B cell (primary cell): ENCODE measurements at regions not wholly inside any gene's neighbourhood (a gene's known extent, or its start where the extent isn't known, plus 50 kb on each side); places are given as distances from the start of the nearest gene placed in this dataset.
"Not testable (repeated sequence)": the region's sequence is repeated elsewhere in the genome, so short reads cannot be mapped to it uniquely, and the experiment has no call there.

Experiments
- ATAC-seq: fragments of 200-7000 bp; cut with Tn5 transposase; one replicate; pipeline ENCODE4 v1.10.0; 2021; ENCODE audit warnings: low read depth, mild to moderate bottlenecking, moderate number of reproducible peaks, moderate library complexity
- CTCF ChIA-PET: fragments of 350-600 bp; sonication (Branson Sonifier 250); formaldehyde crosslinking; loops from one replicate; lab custom pipeline; 2021; ENCODE audit warnings: antibody characterized with exemption, inconsistent platforms; lab: Charles Lee
- POLR2A ChIA-PET: fragments of 350-600 bp; sonication (Branson Sonifier 250); formaldehyde crosslinking; loops from one replicate; lab custom pipeline; 2021; ENCODE audit warnings: antibody characterized with exemption; lab: Charles Lee
- DNase-seq: peaks from one replicate; pipeline ENCODE4 v3.0.0; 2013
- H2AFZ ChIP-seq: 2 replicates; pipeline ENCODE4 v1.6.1; 2012; ENCODE audit warnings: mild to moderate bottlenecking, low read depth, low read length; ENCODE audit not compliant: insufficient read depth, poor library complexity, severe bottlenecking
- H3K27ac ChIP-seq, 2 donors: 1 replicate in 1 of 2; 2 replicates in 1 of 2; pipeline ENCODE4 v1.5.1; 2012 to 2013; ENCODE audit warnings: low read length in 2 of 2, mild to moderate bottlenecking in 2 of 2, moderate library complexity in 1 of 2
- H3K27me3 ChIP-seq, 4 experiments: fragments of 200-600 bp in 1 of 4; sonication (generic) in 1 of 4; replicated peaks in 1 of 4; 1 replicate in 2 of 4; 2 replicates in 2 of 4; pipeline versions ENCODE4 v1.6.1 to v1.7.0; 2013 to 2016; ENCODE audit warnings: low read length in 3 of 4, mild to moderate bottlenecking in 2 of 4, mixed read lengths in 1 of 4, moderate library complexity in 1 of 4; ENCODE audit not compliant: insufficient read depth in 4 of 4, control insufficient read depth in 3 of 4; ENCODE audit errors: control extremely low read depth in 1 of 4
- H3K36me3 ChIP-seq, 2 experiments: replicated peaks in 1 of 2; 1 replicate in 1 of 2; 2 replicates in 1 of 2; pipeline versions ENCODE4 v1.6.1 to v1.7.1; 2013; ENCODE audit warnings: low read length in 1 of 2; ENCODE audit not compliant: insufficient read depth in 2 of 2, control insufficient read depth in 1 of 2; ENCODE audit errors: control extremely low read depth in 1 of 2, extremely low read depth in 1 of 2
- H3K4me1 ChIP-seq, 2 donors: fragments of 200-600 bp in 1 of 2; sonication (generic) in 1 of 2; 1 replicate in 1 of 2; 2 replicates in 1 of 2; pipeline versions ENCODE4 v1.5.1 to v1.6.1; 2013 to 2017; ENCODE audit warnings: low read length in 2 of 2; ENCODE audit not compliant: control insufficient read depth in 2 of 2, insufficient read depth in 2 of 2
- H3K4me2 ChIP-seq: replicated peaks from 2 replicates; pipeline ENCODE3; 2012; ENCODE audit warnings: mild to moderate bottlenecking, low read depth, low read length; ENCODE audit not compliant: poor library complexity, severe bottlenecking
- H3K4me3 ChIP-seq, 5 experiments: fragments of 200-600 bp in 1 of 5; sonication (generic) in 1 of 5; 1 replicate in 3 of 5; 2 replicates in 2 of 5; pipeline versions ENCODE4 v1.5.1 to v1.7.0; 2011 to 2016; ENCODE audit warnings: low read length in 4 of 5, mild to moderate bottlenecking in 4 of 5, low read depth in 2 of 5, control low read depth in 1 of 5, moderate library complexity in 1 of 5; ENCODE audit not compliant: insufficient read depth in 1 of 5; ENCODE audit errors: control extremely low read depth in 1 of 5, extremely low read depth in 1 of 5
- H3K79me2 ChIP-seq: fragments of 200-600 bp; sonication (generic); one replicate; pipeline ENCODE4 v1.6.0; 2016; ENCODE audit warnings: low read length; ENCODE audit not compliant: control insufficient read depth, insufficient read depth
- H3K9ac ChIP-seq: fragments of 200-600 bp; sonication (generic); 2 replicates; pipeline ENCODE4 v1.6.1; 2017; ENCODE audit warnings: mild to moderate bottlenecking, low read length, moderate library complexity
- H3K9me3 ChIP-seq, 3 donors: one replicate each; pipeline versions ENCODE4 v1.6.1 to v1.7.1; 2013; ENCODE audit warnings: low read length in 2 of 3; ENCODE audit not compliant: control insufficient read depth in 2 of 3, insufficient read depth in 1 of 3; ENCODE audit errors: control extremely low read depth in 1 of 3
- H4K20me1 ChIP-seq: 2 replicates; pipeline ENCODE4 v1.6.0; 2012; ENCODE audit warnings: mild to moderate bottlenecking, low read length; ENCODE audit not compliant: insufficient read depth, control insufficient read depth, poor library complexity, severe bottlenecking
- H3K27ac Mint-ChIP-seq: one replicate; pipeline ENCODE4 v1.8.0; 2021; ENCODE audit warnings: mixed read lengths
- H3K27me3 Mint-ChIP-seq: one replicate; pipeline ENCODE4 v1.8.0; 2021; ENCODE audit warnings: mixed read lengths
- H3K4me1 Mint-ChIP-seq: one replicate; pipeline ENCODE4 v1.8.0; 2021; ENCODE audit warnings: mixed read lengths
- H3K4me3 Mint-ChIP-seq: one replicate; pipeline ENCODE4 v1.8.0; 2021; ENCODE audit warnings: mixed read lengths
- H3K9me3 Mint-ChIP-seq: one replicate; pipeline ENCODE4 v1.8.0; 2022; ENCODE audit warnings: mixed read lengths; ENCODE audit not compliant: insufficient read depth
- WGBS: methylation state at CpG from one replicate; pipeline ENCODE4 v1.1.5; 2013; ENCODE audit warnings: missing lambda C conversion rate; ENCODE audit not compliant: insufficient coverage; 5-methylcytosine and 5-hydroxymethylcytosine counted together
- intact Hi-C: fragments of 100-400 bp; cut with micrococcal nuclease; formaldehyde crosslinking; loops from one replicate; pipeline ENCODE4 v1.10.0; 2022

- H3K79me2 ChIP-seq, ATAC-seq, H4K20me1 ChIP-seq, H3K27me3 ChIP-seq, H2AFZ ChIP-seq, H3K9me3 ChIP-seq, H3K9ac ChIP-seq, DNase-seq, H3K27ac ChIP-seq, intact Hi-C loops, CTCF ChIA-PET, H3K36me3 ChIP-seq, H3K9me3 Mint-ChIP-seq, H3K4me1 ChIP-seq, H3K4me3 Mint-ChIP-seq, H3K4me2 ChIP-seq, POLR2A ChIA-PET, H3K4me3 ChIP-seq, H3K27me3 Mint-ChIP-seq: not testable (repeated sequence)
- H3K4me1 Mint-ChIP-seq = peaks cover 20% of the 10 kb centered on the region
- H3K27ac Mint-ChIP-seq = peak overlapping the region; percentile 37
- WGBS = no CpG with 5 or more reads among the region's 6 CpGs
Measured at GRCh38 chr1:120941066-120941465, 51.5 kb downstream of the PPIAL4A start.

- no CpG with 5 or more reads among the region's 12 CpGs for WGBS
- peaks cover 20% of the 10 kb centered on the region for H3K4me1 Mint-ChIP-seq
- H4K20me1 ChIP-seq, intact Hi-C loops, H3K9me3 Mint-ChIP-seq, H3K4me1 ChIP-seq, H3K36me3 ChIP-seq, DNase-seq, H3K27me3 Mint-ChIP-seq, H3K4me2 ChIP-seq, H3K9me3 ChIP-seq, CTCF ChIA-PET, H3K79me2 ChIP-seq, H3K27me3 ChIP-seq: not testable (repeated sequence)
- peak overlapping the region; percentile 95 to 96 for H3K27ac ChIP-seq
- peak overlapping the region; percentile 65 for H2AFZ ChIP-seq
- peak overlapping the region; percentile 87 for H3K9ac ChIP-seq
- H3K4me3 ChIP-seq = peak overlapping the region in 4 of 5 experiments; percentile 50 to 72 (median 57)
- peak overlapping the region; percentile 100 for H3K27ac Mint-ChIP-seq
- POLR2A ChIA-PET = interaction anchor here (1.3 kb wide), 1 partner anchor 91 kb away, joined by 8 read pairs; no protein-coding TSS in a partner anchor
- H3K4me3 Mint-ChIP-seq = peak overlapping the region; percentile 97
- peak; percentile 2 for ATAC-seq
Measured at GRCh38 chr1:120941836-120942217, 52.3 kb downstream of the PPIAL4A start.

GRCh38 chr1:120942218-120942944 is 52.8 kb downstream of the PPIAL4A start:
- ATAC-seq (peak; percentile 82), DNase-seq (peak; percentile 91)
- WGBS = 0% methylated on average over 27 of the region's 34 CpGs
- H4K20me1 ChIP-seq, CTCF ChIA-PET, H3K4me1 ChIP-seq, H3K27me3 Mint-ChIP-seq, H3K79me2 ChIP-seq, intact Hi-C loops, H3K36me3 ChIP-seq, H3K27me3 ChIP-seq, H3K9me3 ChIP-seq, H3K9me3 Mint-ChIP-seq: not testable (repeated sequence)
- peak overlapping the region; percentile 87 for H3K9ac ChIP-seq
- H3K4me3 Mint-ChIP-seq = peak overlapping the region; percentile 97
- H3K4me1 Mint-ChIP-seq = peaks cover 20% of the 10 kb centered on the region
- peak overlapping the region; percentile 65 for H2AFZ ChIP-seq
- POLR2A ChIA-PET = interaction anchor here (1.3 kb wide), 1 partner anchor 92 kb away, joined by 8 read pairs; no protein-coding TSS in a partner anchor
- peak overlapping the region in 4 of 5 experiments; percentile 50 to 72 (median 57) for H3K4me3 ChIP-seq
- peak overlapping the region; percentile 100 for H3K27ac Mint-ChIP-seq
- H3K4me2 ChIP-seq = peak overlapping the region; percentile 44
- peak overlapping the region; percentile 95 to 96 for H3K27ac ChIP-seq

GRCh38 chr1:120942945-120943319 is 53.4 kb downstream of the PPIAL4A start:
- H3K4me2 ChIP-seq, H3K27me3 ChIP-seq, H3K79me2 ChIP-seq, DNase-seq, CTCF ChIA-PET, H3K9me3 ChIP-seq, intact Hi-C loops, H3K27me3 Mint-ChIP-seq, H3K4me1 ChIP-seq, H2AFZ ChIP-seq, H3K36me3 ChIP-seq, H4K20me1 ChIP-seq, ATAC-seq, H3K9me3 Mint-ChIP-seq: not testable (repeated sequence)
- Histone ChIP-seq H3K9ac (peak overlapping the region; percentile 87), H3K4me3 (peak overlapping the region in 1 of 5 experiments; percentile 53), H3K27ac (peak overlapping the region in 1 of 2 donors; percentile 96)
- Mint-ChIP-seq H3K4me1 (peaks cover 19% of the 10 kb centered on the region), H3K27ac (peak overlapping the region; percentile 100), H3K4me3 (peak overlapping the region; percentile 97)
- POLR2A ChIA-PET = interaction anchor here (1.3 kb wide), 1 partner anchor 92 kb away, joined by 8 read pairs; no protein-coding TSS in a partner anchor
- no CpG with 5 or more reads among the region's 9 CpGs for WGBS
